Vagina (tissue), 2 donors: ENCODE measurements at regions not wholly inside any gene's neighbourhood (a gene's known extent, or its start where the extent isn't known, plus 50 kb on each side); places are given as distances from the start of the nearest gene placed in this dataset.
"Not testable (repeated sequence)": the region's sequence is repeated elsewhere in the genome, so short reads cannot be mapped to it uniquely, and the experiment has no call there.

ENCODE experiments used
- CTCF ChIP-seq, 3 experiments: fragments of 450-650 bp in 2 of 3; fragments of 200-600 bp in 1 of 3; sonication (generic) in 1 of 3; IDR thresholded peaks; one replicate each; pipeline ENCODE4 v1.5.1; 2017 to 2019; ENCODE audit warnings: antibody characterized with exemption in 3 of 3, mild to moderate bottlenecking in 2 of 3, moderate library complexity in 2 of 3
- POLR2A ChIP-seq, 2 donors: fragments of 450-650 bp; IDR thresholded peaks; one replicate each; pipeline ENCODE4 v1.6.1; 2017; ENCODE audit warnings: antibody characterized with exemption in 2 of 2, mild to moderate bottlenecking in 2 of 2, moderate library complexity in 2 of 2
- POLR2AphosphoS5 ChIP-seq, 2 donors: sonication (generic); formaldehyde crosslinking; IDR thresholded peaks; one replicate each; pipeline ENCODE4 v1.9.0; 2017; ENCODE audit warnings: antibody characterized with exemption in 2 of 2, mild to moderate bottlenecking in 2 of 2, low read depth in 1 of 2; ENCODE audit not compliant: insufficient read depth in 1 of 2

- not testable (repeated sequence) for TF ChIP-seq CTCF (IDR thresholded peaks at IDR 0.05); POLR2A (IDR thresholded peaks at IDR 0.05); POLR2AphosphoS5 (IDR thresholded peaks at IDR 0.05; ENCODE audit: insufficient read depth in 1 of 2, low read depth in 1 of 2)
Observed at GRCh38 chr4:49236474-49236873, 250.4 kb downstream of the CWH43 start.
